ENCODE measurements at regions not wholly inside any gene's neighbourhood (a gene's known extent, or its start where the extent isn't known, plus 50 kb on each side); places are given as distances from the start of the nearest gene placed in this dataset.
"Not testable (repeated sequence)": the region's sequence is repeated elsewhere in the genome, so short reads cannot be mapped to it uniquely, and the experiment has no call there.

- DNase-seq: no peak
Observed at GRCh38 chr5:18992264-18992663, 995.7 kb downstream of the CDH18 start.

GRCh38 chr5:18999478-18999877 is 988.5 kb downstream of the CDH18 start:
- DNase-seq: no peak

DNA sequence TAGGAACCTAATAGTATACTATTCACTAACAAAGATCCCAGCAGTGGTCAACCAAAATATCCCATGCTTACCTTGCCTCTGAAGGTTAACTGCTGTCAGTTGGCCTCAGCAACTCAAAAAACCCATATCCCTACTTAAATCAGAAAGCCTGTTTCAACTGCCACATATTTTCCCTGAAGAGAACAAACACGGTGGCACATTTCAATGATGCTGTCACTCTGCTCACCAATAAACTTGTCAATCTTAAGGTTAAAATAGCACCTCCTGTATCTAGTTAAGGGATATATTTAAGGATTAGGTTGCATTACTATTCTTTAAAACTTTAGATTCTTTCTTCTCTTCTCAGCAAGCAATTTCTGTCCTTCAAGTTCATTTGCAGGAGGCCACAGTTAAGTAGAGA is 986.9 kb downstream of the CDH18 start:
- no peak for DNase-seq

- DNase-seq: no peak
Observed at GRCh38 chr5:19001539-19001938, 986.5 kb downstream of the CDH18 start.

- DNase-seq: no peak
Observed at GRCh38 chr5:19002111-19002510, 985.9 kb downstream of the CDH18 start.

GRCh38 chr5:19018822-19019221 is 969.2 kb downstream of the CDH18 start:
- no peak for DNase-seq

- no peak for DNase-seq
Observed at GRCh38 chr5:19031491-19031890, 956.5 kb downstream of the CDH18 start.

DNA sequence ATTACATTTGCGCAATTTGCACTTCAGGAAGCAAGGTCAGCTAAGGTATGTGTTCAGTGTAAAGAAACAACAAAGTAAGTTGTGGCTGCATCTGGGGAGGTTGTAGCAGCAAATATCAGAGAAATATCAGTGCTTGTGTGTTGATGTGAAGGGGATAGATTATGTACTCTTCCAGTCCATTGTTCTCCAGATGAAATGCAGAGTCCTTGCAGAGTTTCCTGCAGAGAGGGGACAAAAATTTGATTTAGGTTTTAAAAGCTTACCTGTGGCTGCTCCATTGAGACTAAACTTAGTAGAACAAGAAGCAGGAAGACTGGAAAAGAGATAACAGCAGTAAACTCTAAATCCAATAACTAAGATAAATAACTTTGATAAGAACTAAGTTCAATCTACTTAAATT is 952.2 kb downstream of the CDH18 start:
- DNase-seq: no peak

GRCh38 chr5:19042106-19042505 is 945.9 kb downstream of the CDH18 start:
- DNase-seq: no peak

- DNase-seq: no peak
Observed at GRCh38 chr5:19044311-19044710, 943.7 kb downstream of the CDH18 start.

- DNase-seq: no peak
Observed at GRCh38 chr5:19044931-19045695, 942.9 kb downstream of the CDH18 start.

DNA sequence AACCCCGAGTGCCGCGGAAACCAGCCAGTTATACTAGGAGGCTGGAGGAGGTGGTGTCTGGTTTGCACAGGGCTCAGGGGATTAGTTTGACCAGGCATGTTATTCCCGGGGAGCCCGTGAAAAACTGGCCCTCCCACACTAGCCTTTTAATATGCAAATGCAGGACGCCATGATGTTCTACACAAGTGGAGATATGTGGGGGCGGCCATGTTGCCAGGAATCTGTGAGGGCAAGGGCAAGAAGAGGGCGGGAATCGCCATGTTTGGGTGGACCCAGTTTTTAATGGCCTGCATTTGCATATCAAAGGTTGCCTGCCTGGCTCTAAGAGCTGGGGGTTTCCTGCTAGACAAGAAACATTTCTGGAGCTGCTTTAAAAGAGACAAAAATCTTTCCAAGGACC is 940.7 kb downstream of the CDH18 start:
- DNase-seq: no peak

DNA sequence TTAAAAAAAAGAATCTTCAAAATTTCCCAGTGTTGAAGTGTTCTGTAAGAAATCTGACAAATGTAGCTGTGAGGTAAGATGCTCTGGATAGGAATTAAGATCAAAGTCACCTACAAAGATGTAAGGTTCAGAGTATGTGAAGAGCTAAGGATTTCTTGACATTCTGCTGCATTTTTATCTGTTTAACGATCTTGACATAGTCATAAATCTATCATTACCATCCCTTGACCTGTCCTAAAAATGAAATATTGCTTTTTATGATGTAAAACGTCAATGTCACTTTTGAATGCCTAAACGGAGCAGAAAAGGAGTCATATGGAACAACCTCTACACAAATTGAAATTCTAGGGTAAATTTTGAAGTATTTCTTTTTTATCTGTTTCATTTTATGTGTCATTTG is 939.3 kb downstream of the CDH18 start:
- DNase-seq: no peak

GRCh38 chr5:19058216-19058615 is 929.8 kb downstream of the CDH18 start:
- DNase-seq: no peak

DNA sequence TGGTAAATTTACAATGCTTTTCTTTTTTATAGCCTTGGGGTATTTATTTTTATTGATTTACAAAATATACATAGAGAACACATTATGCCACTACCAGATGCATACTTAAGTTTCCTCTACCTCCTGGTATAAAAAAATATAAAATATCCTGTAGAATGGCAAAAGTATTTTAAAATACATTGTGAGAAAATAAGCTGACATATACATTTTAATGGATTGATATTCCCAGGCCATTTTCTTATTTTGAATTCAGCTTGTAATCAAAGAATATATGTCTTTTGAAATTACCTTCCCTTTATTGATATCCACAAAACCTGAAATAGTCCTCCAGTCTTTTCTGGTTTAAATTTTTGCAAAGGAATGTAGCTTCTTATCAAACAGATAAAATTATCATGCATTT is 923.9 kb downstream of the CDH18 start:
- DNase-seq: no peak

- no peak for DNase-seq
Observed at GRCh38 chr5:19067741-19068140, 920.3 kb downstream of the CDH18 start.

DNA sequence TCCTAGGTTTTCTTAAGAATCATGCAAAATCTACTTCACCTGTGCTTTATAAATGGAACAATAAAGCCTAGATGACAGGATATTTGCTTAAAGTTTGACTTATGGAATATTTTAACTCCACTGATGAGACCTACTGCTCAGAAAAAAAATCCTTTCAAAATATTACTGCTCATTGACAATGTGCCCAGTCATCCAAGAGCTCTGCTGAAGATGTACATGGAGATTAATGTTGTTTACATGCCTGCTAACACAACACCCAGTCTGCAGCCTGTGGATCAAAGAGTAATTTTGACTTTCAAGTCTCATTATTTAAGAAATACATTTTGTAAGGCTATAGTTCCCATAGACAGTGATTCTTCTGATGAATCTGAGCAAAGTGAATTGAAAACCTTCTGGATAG is 889.6 kb downstream of the CDH18 start:
- DNase-seq: no peak

DNA sequence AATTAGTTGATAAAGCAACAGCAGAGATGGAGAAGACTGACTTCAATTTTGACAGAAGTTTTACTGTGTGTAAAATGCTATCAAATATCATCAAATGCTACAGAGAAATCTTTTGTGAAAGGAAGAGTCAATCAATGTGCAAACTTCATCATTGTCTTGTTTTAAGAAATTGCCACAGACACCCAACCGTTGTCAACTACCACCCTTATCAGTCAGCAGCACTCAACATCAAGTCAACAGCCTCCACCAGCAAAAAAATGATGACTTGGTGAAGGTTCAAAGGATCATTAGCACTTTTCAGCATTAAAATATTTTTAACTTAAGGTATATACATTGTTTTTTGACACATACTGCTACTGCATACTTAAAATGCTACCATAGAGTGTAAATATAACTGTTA is 888.8 kb downstream of the CDH18 start:
- DNase-seq: no peak

GRCh38 chr5:19104948-19105347 is 883.1 kb downstream of the CDH18 start:
- no peak for DNase-seq

GRCh38 chr5:19122923-19123322 is 865.1 kb downstream of the CDH18 start:
- no peak for DNase-seq

DNA sequence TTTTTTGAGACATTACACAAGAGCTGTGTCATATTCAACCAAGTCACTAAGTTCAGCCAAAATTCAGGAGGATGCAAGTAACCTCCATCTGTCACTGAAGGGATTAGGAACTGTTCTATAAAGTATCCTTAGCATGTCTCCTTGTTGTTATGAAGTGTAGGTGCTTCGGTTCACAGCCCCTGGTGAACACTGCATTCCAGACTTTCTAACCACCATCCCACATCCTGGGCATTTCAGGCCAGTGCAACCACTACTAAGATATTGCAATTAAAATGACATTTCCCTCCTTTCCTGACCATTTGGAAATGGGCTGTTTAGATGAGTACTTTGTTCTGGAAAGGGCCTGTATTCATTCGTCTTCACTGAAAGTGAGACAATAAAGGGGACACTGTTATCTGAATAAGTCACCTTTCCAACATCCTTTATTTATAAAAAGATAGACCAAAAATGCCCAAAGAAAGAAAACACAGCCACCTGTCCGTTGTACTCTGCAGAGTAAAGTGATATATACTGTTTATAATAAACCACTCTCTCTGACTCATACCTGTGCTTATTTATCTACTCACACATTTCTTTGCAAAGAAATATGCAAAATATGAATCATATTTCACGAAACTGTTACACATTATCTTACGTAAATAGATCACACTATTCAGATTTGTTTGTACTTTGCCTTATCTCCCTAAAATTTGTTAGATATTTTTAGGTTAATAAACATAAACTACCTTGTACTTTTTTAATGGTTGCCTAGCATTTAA is 861.9 kb downstream of the CDH18 start:
- DNase-seq: no peak

DNA sequence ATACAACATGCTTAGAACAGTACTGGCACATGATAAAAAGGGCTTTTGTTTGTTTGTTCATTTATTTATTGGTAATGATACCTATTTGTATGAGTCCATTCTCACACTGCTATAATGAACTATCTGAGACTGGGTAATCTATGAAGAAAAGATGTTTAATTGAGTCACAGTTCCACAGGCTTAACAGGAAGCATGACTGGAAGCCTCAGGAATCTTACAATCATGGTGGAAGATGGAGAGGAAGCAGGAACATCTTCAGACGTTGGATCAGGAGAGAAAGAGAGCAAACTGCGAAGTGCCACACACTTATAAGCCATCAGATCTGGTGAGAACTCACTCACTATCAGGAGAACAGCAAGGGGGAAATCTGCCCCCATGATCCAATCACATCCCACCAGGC is 847.7 kb downstream of the CDH18 start:
- DNase-seq: no peak

DNA sequence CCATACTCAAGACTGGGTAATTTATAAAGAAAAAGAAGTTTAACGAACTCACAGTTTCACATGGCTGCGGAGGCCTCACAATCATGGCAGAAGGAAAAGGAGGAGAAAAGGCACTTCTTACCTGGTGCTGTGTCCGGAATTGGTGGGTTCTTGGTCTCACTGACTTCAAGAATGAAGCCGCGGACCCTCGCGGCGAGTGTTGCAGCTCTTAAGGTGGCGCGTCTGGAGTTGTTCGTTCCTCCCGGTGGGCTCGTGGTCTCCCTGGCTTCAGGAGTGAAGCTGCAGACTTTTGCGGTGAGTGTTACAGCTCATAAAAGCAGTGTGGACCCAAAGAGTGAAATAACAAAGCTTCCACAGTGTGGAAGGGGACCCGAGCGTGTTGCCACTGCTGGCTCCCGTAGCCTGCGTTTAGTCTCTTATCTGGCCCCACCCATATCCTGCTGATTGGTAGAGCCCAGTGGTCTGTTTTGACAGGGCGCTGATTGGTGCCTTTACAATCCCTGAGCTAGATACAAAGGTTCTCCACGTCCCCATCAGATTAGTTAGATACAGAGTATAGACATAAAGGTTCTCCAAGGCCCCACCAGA is 846.0 kb downstream of the CDH18 start:
- not testable (repeated sequence) for DNase-seq

Measured in inflammatory macrophage treated with lipopolysaccharide for 4 hours (primary cell).